Lower leg skin (tissue), 4 donors: ENCODE measurements at regions not wholly inside any gene's neighbourhood (a gene's known extent, or its start where the extent isn't known, plus 50 kb on each side); places are given as distances from the start of the nearest gene placed in this dataset.

ENCODE experiments used
- DNase-seq, 2 donors: peaks; one replicate each; pipeline ENCODE4 v3.0.0-alpha.2; 2019; ENCODE audit warnings: low spot score in 2 of 2
- H3K4me3 ChIP-seq: fragments of 200-600 bp; sonication (generic); 2 replicates; pipeline ENCODE4 v1.5.1; 2017; ENCODE audit warnings: mild to moderate bottlenecking, low read depth; ENCODE audit not compliant: poor library complexity, severe bottlenecking
- POLR2A ChIP-seq, 2 donors: fragments of 450-650 bp; IDR thresholded peaks; one replicate each; pipeline ENCODE4 v1.6.1; 2016 to 2017; ENCODE audit warnings: antibody characterized with exemption in 2 of 2, mild to moderate bottlenecking in 1 of 2, moderate library complexity in 1 of 2
- WGBS, 2 donors: methylation state at CpG; one replicate each; pipeline ENCODE4 v1.1.5; 2018; 5-methylcytosine and 5-hydroxymethylcytosine counted together
- intact Hi-C: fragments of 100-400 bp; cut with DNase I; formaldehyde crosslinking; loops from one replicate; pipeline ENCODE4 v1.15.0; 2023; ENCODE audit warnings: low total_unique reads
- TF ChIP-seq, protein P1 (sequence below), 3 donors: fragments of 450-650 bp; IDR thresholded peaks; one replicate each; pipeline ENCODE4 v1.5.1; 2016; ENCODE audit warnings: antibody characterized with exemption in 3 of 3, mild to moderate bottlenecking in 3 of 3, moderate library complexity in 2 of 3

DNA sequence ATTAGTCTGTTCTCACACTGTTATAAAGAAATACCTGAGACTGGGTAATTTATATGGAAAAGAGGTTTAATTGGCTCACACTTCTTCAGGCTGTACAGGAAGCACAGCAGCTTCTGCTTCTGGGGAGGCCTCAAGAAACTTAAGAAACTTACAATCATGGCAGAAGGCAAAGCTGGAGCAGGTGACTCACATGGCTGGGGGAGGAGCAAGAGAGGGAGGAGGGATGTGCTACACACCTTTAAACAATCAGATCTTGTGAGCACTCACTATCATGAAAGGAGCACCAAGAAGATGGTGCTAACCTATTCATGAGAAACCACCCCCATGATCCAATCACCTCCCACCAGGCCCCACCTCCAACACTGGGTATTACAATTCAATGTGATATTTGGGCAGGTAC, 381.6 kb downstream of the ETS1 start:
- intact Hi-C loops: no loop called here
- TF ChIP-seq, protein P1, sequence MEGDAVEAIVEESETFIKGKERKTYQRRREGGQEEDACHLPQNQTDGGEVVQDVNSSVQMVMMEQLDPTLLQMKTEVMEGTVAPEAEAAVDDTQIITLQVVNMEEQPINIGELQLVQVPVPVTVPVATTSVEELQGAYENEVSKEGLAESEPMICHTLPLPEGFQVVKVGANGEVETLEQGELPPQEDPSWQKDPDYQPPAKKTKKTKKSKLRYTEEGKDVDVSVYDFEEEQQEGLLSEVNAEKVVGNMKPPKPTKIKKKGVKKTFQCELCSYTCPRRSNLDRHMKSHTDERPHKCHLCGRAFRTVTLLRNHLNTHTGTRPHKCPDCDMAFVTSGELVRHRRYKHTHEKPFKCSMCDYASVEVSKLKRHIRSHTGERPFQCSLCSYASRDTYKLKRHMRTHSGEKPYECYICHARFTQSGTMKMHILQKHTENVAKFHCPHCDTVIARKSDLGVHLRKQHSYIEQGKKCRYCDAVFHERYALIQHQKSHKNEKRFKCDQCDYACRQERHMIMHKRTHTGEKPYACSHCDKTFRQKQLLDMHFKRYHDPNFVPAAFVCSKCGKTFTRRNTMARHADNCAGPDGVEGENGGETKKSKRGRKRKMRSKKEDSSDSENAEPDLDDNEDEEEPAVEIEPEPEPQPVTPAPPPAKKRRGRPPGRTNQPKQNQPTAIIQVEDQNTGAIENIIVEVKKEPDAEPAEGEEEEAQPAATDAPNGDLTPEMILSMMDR (IDR thresholded peaks at IDR 0.05): no peak
- no peak for TF ChIP-seq POLR2A (IDR thresholded peaks at IDR 0.05)
- no peak overlapping the region for H3K4me3 ChIP-seq
- no peak for DNase-seq

- 95 to 99% methylated on average over 3 of the region's 3 CpGs for WGBS, 2 donors
- no peak overlapping the region for H3K4me3 ChIP-seq
- intact Hi-C loops: no loop called here
- no peak for DNase-seq
- TF ChIP-seq, protein P1 (IDR thresholded peaks at IDR 0.05): no peak
- no peak for TF ChIP-seq POLR2A (IDR thresholded peaks at IDR 0.05)
These were observed 382.5 kb downstream of the ETS1 start for GRCh38 chr11:128204898-128205297.

DNA sequence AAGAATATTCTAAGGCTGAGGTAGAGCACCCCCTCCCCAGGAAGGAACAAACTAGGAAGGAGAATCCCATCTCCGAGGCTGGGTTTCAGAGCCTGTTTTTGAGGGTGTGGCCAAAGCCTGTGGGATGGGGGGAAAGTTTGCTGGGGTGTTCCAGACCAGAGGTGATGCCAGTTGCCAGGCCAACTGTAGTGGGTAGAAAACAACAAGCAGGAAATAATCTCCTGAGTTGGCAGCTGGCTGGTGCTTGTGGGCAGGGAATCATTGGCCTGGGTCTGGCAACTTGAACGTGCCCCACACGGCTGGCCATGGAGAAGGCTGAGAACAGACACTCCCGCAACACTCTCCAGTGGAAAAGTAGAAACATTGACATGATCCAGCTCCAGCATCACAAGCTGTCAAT, 385.6 kb downstream of the ETS1 start:
- intact Hi-C loops: no loop called here
- DNase-seq: no peak
- H3K4me3 ChIP-seq: no peak overlapping the region
- no peak for TF ChIP-seq POLR2A (IDR thresholded peaks at IDR 0.05)
- TF ChIP-seq, protein P1 (IDR thresholded peaks at IDR 0.05): no peak
- WGBS, 2 donors: 61 to 70% methylated on average over 4 of the region's 4 CpGs

DNA sequence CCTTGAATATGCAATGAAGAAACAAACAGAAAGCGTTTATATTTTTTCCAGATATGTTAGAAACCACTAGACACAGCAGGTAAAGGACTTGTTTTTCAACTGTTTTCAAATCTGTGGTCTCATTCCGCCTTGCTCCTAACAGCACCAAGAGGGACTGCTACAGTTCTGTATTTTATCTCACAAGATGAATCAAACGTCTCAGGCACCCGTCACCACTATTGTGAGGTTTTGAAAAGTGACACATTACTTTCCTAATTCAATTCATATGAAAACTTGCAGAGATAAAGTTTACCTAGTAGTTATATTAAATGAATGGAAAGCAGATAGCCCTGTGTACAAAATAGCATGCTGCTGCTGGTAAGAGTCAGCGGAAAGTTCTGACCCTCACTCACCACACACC, 386.3 kb downstream of the ETS1 start:
- 87 to 95% methylated on average over 5 of the region's 5 CpGs for WGBS, 2 donors
- DNase-seq: no peak
- no peak overlapping the region for H3K4me3 ChIP-seq
- no peak for TF ChIP-seq POLR2A (IDR thresholded peaks at IDR 0.05)
- TF ChIP-seq, protein P1 (IDR thresholded peaks at IDR 0.05): no peak
- intact Hi-C loops: no loop called here

DNA sequence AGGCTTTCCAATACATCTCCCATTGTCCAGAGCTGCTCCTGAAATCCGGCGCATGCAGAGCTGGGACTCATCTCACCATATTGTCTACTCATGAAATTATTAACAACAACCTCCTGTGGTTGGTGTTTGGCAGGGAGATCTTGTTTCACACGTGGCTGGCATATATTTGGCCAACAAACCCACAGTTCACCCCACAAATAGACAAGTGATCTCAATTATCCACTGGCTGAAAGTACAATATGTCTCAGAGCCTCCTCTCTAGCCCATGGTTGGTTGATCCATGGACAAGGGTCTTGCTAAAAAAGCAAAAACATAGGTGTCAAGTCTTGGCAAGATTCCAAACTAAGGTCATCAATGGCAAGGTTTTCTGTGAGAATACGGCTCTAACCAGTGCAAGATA, 386.9 kb downstream of the ETS1 start:
- no peak for DNase-seq
- intact Hi-C loops: no loop called here
- 58 to 81% methylated on average over 4 of the region's 4 CpGs for WGBS, 2 donors

More for the DNA sequence above, 386.9 kb downstream of the ETS1 start:
- TF ChIP-seq, protein P1 (IDR thresholded peaks at IDR 0.05): no peak
- TF ChIP-seq POLR2A (IDR thresholded peaks at IDR 0.05): no peak
- no peak overlapping the region for H3K4me3 ChIP-seq
